H1 (cell line): ENCODE measurements at regions not wholly inside any gene's neighbourhood (a gene's known extent, or its start where the extent isn't known, plus 50 kb on each side); places are given as distances from the start of the nearest gene placed in this dataset.

Source experiments
- CTCF ChIA-PET: fragments of 300-600 bp; sonication (Branson Sonifier 250); formaldehyde crosslinking; loops from one replicate; lab custom pipeline; 2021; ENCODE audit not compliant: partially characterized antibody; lab: Charles Lee
- POLR2A ChIA-PET: fragments of 300-600 bp; sonication (Branson Sonifier 250); formaldehyde crosslinking; loops from one replicate; lab custom pipeline; 2021; ENCODE audit warnings: inconsistent platforms; ENCODE audit not compliant: partially characterized antibody; lab: Charles Lee
- DNase-seq, 2 experiments: peaks; one replicate each; pipeline versions ENCODE4 v3.0.0 to v3.0.0-alpha.2; 2010 to 2022; ENCODE audit warnings: low spot score in 2 of 2, low read depth in 1 of 2, mixed read lengths in 1 of 2
- FAIRE-seq: peaks from 2 replicates; lab custom pipeline; 2011; peaks lifted over from hg19 to GRCh38; lab: Jason Lieb, UNC
- H2AFZ ChIP-seq: 2 replicates; pipeline ENCODE4 v1.8.1; 2012; ENCODE audit warnings: low read length, inconsistent platforms
- H2AK5ac ChIP-seq: 2 replicates; pipeline ENCODE4 v1.6.1; 2013; ENCODE audit warnings: low read depth, low read length
- H2BK120ac ChIP-seq: replicated peaks from 2 replicates; pipeline ENCODE3; 2013; ENCODE audit warnings: low read depth, low read length, inconsistent platforms
- H2BK12ac ChIP-seq: 2 replicates; pipeline ENCODE4 v1.6.1; 2013; ENCODE audit warnings: low read depth, low read length
- H2BK15ac ChIP-seq: 2 replicates; pipeline ENCODE4 v1.6.1; 2013; ENCODE audit warnings: low read length
- H2BK20ac ChIP-seq: 2 replicates; pipeline ENCODE4 v1.6.1; 2013; ENCODE audit warnings: low read length
- H2BK5ac ChIP-seq: 2 replicates; pipeline ENCODE4 v1.6.1; 2013; ENCODE audit warnings: low read depth, low read length
- H3K14ac ChIP-seq: 2 replicates; pipeline ENCODE4 v1.6.1; 2013; ENCODE audit warnings: inconsistent platforms; ENCODE audit not compliant: insufficient read length
- H3K18ac ChIP-seq: 2 replicates; pipeline ENCODE4 v1.6.1; 2013; ENCODE audit warnings: low read length; ENCODE audit errors: extremely low read depth
- H3K23ac ChIP-seq: 2 replicates; pipeline ENCODE4 v1.6.1; 2013; ENCODE audit warnings: inconsistent platforms; ENCODE audit not compliant: insufficient read length
- H3K23me2 ChIP-seq: 2 replicates; pipeline ENCODE4 v1.6.1; 2013; ENCODE audit warnings: low read depth, low read length
- H3K27ac ChIP-seq: 2 replicates; pipeline ENCODE4 v1.6.1; 2011; ENCODE audit warnings: low read depth, low read length, inconsistent platforms
- H3K27me3 ChIP-seq, 4 experiments: replicated peaks in 1 of 4; 1 replicate in 1 of 4; 2 replicates in 3 of 4; pipeline versions ENCODE4 v1.6.1 to v1.8.1; 2011 to 2013; ENCODE audit warnings: low read length in 3 of 4, mild to moderate bottlenecking in 3 of 4, inconsistent platforms in 2 of 4, mixed read lengths in 2 of 4, moderate library complexity in 1 of 4; ENCODE audit not compliant: control insufficient read depth in 3 of 4, insufficient read depth in 3 of 4; ENCODE audit errors: extremely low read depth in 1 of 4
- H3K36me3 ChIP-seq, 4 experiments: 2 replicates each; pipeline versions ENCODE4 v1.6.1 to v1.8.1; 2011 to 2013; ENCODE audit warnings: mild to moderate bottlenecking in 4 of 4, low read length in 3 of 4, moderate library complexity in 2 of 4, control low read depth in 1 of 4, inconsistent platforms in 1 of 4; ENCODE audit not compliant: insufficient read depth in 4 of 4, control insufficient read depth in 2 of 4
- H3K4ac ChIP-seq: replicated peaks from 2 replicates; pipeline ENCODE3; 2013; ENCODE audit warnings: low read length, low read depth, mixed read lengths, inconsistent platforms; ENCODE audit not compliant: insufficient read length
- H3K4me1 ChIP-seq, 4 experiments: replicated peaks in 1 of 4; 1 replicate in 1 of 4; 2 replicates in 3 of 4; pipeline versions ENCODE4 v1.6.1 to v1.8.1; 2011 to 2013; ENCODE audit warnings: low read length in 3 of 4, inconsistent platforms in 2 of 4, mixed read lengths in 1 of 4; ENCODE audit not compliant: insufficient read depth in 4 of 4, control insufficient read depth in 3 of 4
- H3K4me2 ChIP-seq, 2 experiments: 2 replicates each; pipeline versions ENCODE4 v1.6.1 to v1.8.1; 2011 to 2013; ENCODE audit warnings: low read depth in 2 of 2, low read length in 2 of 2, control low read depth in 1 of 2, inconsistent platforms in 1 of 2, mild to moderate bottlenecking in 1 of 2; ENCODE audit not compliant: insufficient read depth in 1 of 2
- H3K4me3 ChIP-seq, 4 experiments: fragments of 200-600, 300-600 bp in 1 of 4; sonication (generic), shearing (Covaris generic), sonication (Bioruptor Twin) in 1 of 4; 2 replicates each; pipeline versions ENCODE4 v1.5.1 to v1.8.1; 2011 to 2016; ENCODE audit warnings: low read length in 4 of 4, low read depth in 3 of 4, control low read depth in 2 of 4, inconsistent platforms in 2 of 4, mild to moderate bottlenecking in 2 of 4, mixed read lengths in 1 of 4, moderate library complexity in 1 of 4; ENCODE audit not compliant: insufficient read depth in 2 of 4; ENCODE audit errors: extremely low read depth in 1 of 4
- H3K56ac ChIP-seq: replicated peaks from 2 replicates; pipeline ENCODE3; 2013; ENCODE audit warnings: low read depth, mild to moderate bottlenecking, mixed read lengths, low read length, inconsistent platforms; ENCODE audit not compliant: insufficient read length
- H3K79me1 ChIP-seq: 2 replicates; pipeline ENCODE4 v1.6.1; 2013; ENCODE audit warnings: low read depth, low read length, control low read depth
- H3K79me2 ChIP-seq, 2 experiments: 2 replicates each; pipeline versions ENCODE4 v1.6.1 to v1.8.1; 2012 to 2013; ENCODE audit warnings: low read length in 2 of 2, mild to moderate bottlenecking in 2 of 2, inconsistent platforms in 1 of 2; ENCODE audit not compliant: insufficient read depth in 2 of 2, control insufficient read depth in 1 of 2
- H3K9ac ChIP-seq, 4 experiments: replicated peaks in 1 of 4; 1 replicate in 1 of 4; 2 replicates in 3 of 4; pipeline versions ENCODE4 v1.6.1 to v1.8.1; 2011 to 2013; ENCODE audit warnings: low read depth in 3 of 4, low read length in 3 of 4, control low read depth in 2 of 4, mild to moderate bottlenecking in 2 of 4, moderate library complexity in 2 of 4, inconsistent platforms in 1 of 4; ENCODE audit errors: extremely low read depth in 1 of 4
- H3K9me3 ChIP-seq, 2 experiments: 2 replicates each; pipeline versions ENCODE4 v1.6.1 to v1.8.1; 2012 to 2013; ENCODE audit warnings: mild to moderate bottlenecking in 2 of 2, moderate library complexity in 2 of 2, control low read depth in 1 of 2, inconsistent platforms in 1 of 2, low read depth in 1 of 2, low read length in 1 of 2, mixed read lengths in 1 of 2; ENCODE audit not compliant: insufficient read depth in 2 of 2
- H4K20me1 ChIP-seq, 2 experiments: replicated peaks in 1 of 2; 2 replicates each; pipeline versions ENCODE3 to v1.8.1; 2011 to 2013; ENCODE audit warnings: inconsistent platforms in 2 of 2, low read length in 2 of 2, mild to moderate bottlenecking in 1 of 2; ENCODE audit not compliant: insufficient read depth in 2 of 2, control insufficient read depth in 1 of 2
- H4K5ac ChIP-seq: 2 replicates; pipeline ENCODE4 v1.6.1; 2013; ENCODE audit warnings: low read length, low read depth, mixed read lengths, inconsistent platforms; ENCODE audit not compliant: insufficient read length
- H4K8ac ChIP-seq: 2 replicates; pipeline ENCODE4 v1.8.0; 2013; ENCODE audit warnings: mild to moderate bottlenecking, moderate library complexity, low read length, inconsistent platforms; ENCODE audit not compliant: insufficient read depth; ENCODE audit errors: extremely low read depth
- H4K91ac ChIP-seq: replicated peaks from 2 replicates; pipeline ENCODE3; 2013; ENCODE audit warnings: low read length, mixed read lengths, inconsistent platforms; ENCODE audit not compliant: insufficient read length
- ASH2L ChIP-seq: fragments of 200-600, 300-600 bp; sonication (generic); IDR thresholded peaks from one replicate; pipeline ENCODE4 v1.7.1; 2017; ENCODE audit warnings: low read length
- BACH1 ChIP-seq: IDR thresholded peaks from 2 replicates; pipeline ENCODE4 v1.6.1; 2012; ENCODE audit warnings: low read length, improper control_type of control experiment
- CBX5 ChIP-seq: fragments of 300-800, 300-1000 bp; sonication (generic); IDR thresholded peaks from 2 replicates; pipeline ENCODE4 v1.7.1; 2016; ENCODE audit warnings: antibody characterized with exemption, low read length, low read depth
- EGR1 ChIP-seq: IDR thresholded peaks from 2 replicates; pipeline ENCODE4 v1.6.1; 2011; ENCODE audit warnings: low read depth, low read length, borderline replicate concordance
- EP300 ChIP-seq, 2 experiments: IDR thresholded peaks; 1 replicate in 1 of 2; 2 replicates in 1 of 2; pipeline ENCODE4 v1.6.1; 2011 to 2012; ENCODE audit warnings: low read depth in 2 of 2, low read length in 2 of 2, mild to moderate bottlenecking in 2 of 2, borderline replicate concordance in 1 of 2, inconsistent platforms in 1 of 2, moderate library complexity in 1 of 2
- HDAC2 ChIP-seq, 2 experiments: fragments of 300-600 bp in 1 of 2; sonication (generic) in 1 of 2; IDR thresholded peaks; 2 replicates each; pipeline ENCODE4 v1.6.1; 2011 to 2012; ENCODE audit warnings: low read depth in 2 of 2, low read length in 2 of 2, mild to moderate bottlenecking in 2 of 2, moderate library complexity in 2 of 2, borderline replicate concordance in 1 of 2, inconsistent platforms in 1 of 2
- HDAC6 ChIP-seq: IDR thresholded peaks from one replicate; pipeline ENCODE4 v1.7.1; 2012; ENCODE audit warnings: low read depth, mild to moderate bottlenecking, inconsistent platforms, low read length, moderate library complexity
- TAF1 ChIP-seq: IDR thresholded peaks from 2 replicates; pipeline ENCODE4 v1.6.1; 2011; ENCODE audit warnings: mild to moderate bottlenecking, low read depth, low read length
- TAF7 ChIP-seq: optimal IDR thresholded peaks from 2 replicates; pipeline ENCODE3; 2011; ENCODE audit warnings: low read depth, mild to moderate bottlenecking, inconsistent platforms, low read length, moderate library complexity, borderline replicate concordance
- TEAD4 ChIP-seq: IDR thresholded peaks from 2 replicates; pipeline ENCODE4 v1.6.1; 2012; ENCODE audit warnings: low read depth, low read length, inconsistent platforms, mixed read lengths
- ZNF274 ChIP-seq: IDR thresholded peaks from 2 replicates; pipeline ENCODE4 v1.7.0; 2012; ENCODE audit warnings: low read length, borderline replicate concordance; ENCODE audit errors: extremely low read depth
- WGBS, 2 experiments: shearing (Covaris generic) in 1 of 2; methylation state at CpG; one replicate each; pipeline versions ENCODE4 v1.1.6 to v1.1.7; 2013 to 2015; ENCODE audit warnings: low lambda C conversion rate in 2 of 2, mixed read lengths in 2 of 2, inconsistent platforms in 1 of 2, low coverage in 1 of 2, missing lambda C conversion rate in 1 of 2; ENCODE audit not compliant: insufficient replicate concordance in 2 of 2, insufficient coverage in 1 of 2, insufficient read length in 1 of 2; ENCODE audit errors: extremely low coverage in 1 of 2, missing lambda C conversion rate in 1 of 2; 5-methylcytosine and 5-hydroxymethylcytosine counted together

DNA sequence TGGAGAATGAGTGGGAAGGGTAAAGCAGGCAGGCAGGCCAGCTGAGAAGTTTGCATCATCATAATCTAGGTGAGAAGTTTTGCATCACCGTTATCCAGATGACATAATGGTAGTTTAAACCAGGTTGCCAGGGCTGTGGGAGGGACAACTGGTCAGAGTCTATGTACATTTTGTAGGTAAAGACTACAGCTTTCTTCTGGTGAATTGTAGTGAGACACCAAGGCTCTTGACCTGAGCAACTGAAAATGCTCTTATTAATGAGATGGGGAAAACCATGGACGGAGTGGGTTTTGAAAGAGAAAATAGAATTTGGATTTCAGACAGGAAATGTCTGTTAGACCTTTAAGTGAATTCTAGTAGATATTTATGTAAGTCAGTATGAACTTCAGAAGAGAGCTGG lies 76.0 kb upstream of the VEGFC start:
- H4K8ac ChIP-seq: no peak overlapping the region
- no peaks in the 10 kb centered on the region for H3K9me3 ChIP-seq
- H3K9ac ChIP-seq: no peak overlapping the region
- H2AK5ac ChIP-seq: no peak overlapping the region
- H3K56ac ChIP-seq: no peak overlapping the region
- H2BK15ac ChIP-seq: no peak overlapping the region
- WGBS, 2 experiments: 90% methylated on average over 2 of the region's 2 CpGs; no CpG with 5 or more reads in 1 of the 2 experiments
- H3K79me2 ChIP-seq: no peaks in the 10 kb centered on the region
- no peak for TF ChIP-seq ZNF274
- TF ChIP-seq TAF7: no peak
- TF ChIP-seq TAF1: no peak
- no peak for TF ChIP-seq EP300 (IDR thresholded peaks at IDR 0.05; ENCODE audit: borderline replicate concordance in 1 of 2, low read depth in 2 of 2, low read length in 2 of 2)
- TF ChIP-seq ASH2L: no peak
- no peak for TF ChIP-seq HDAC6
- TF ChIP-seq HDAC2 (IDR thresholded peaks at IDR 0.05; ENCODE audit: borderline replicate concordance in 1 of 2, low read depth in 2 of 2, low read length in 2 of 2): no peak
- TF ChIP-seq EGR1: no peak
- TF ChIP-seq TEAD4: no peak
- no peak for TF ChIP-seq BACH1
- TF ChIP-seq CBX5: no peak
- H3K14ac ChIP-seq: no peak overlapping the region
- POLR2A ChIA-PET: no interaction called here
- DNase-seq (no peak), FAIRE-seq (no peak)
- H3K4me3 ChIP-seq: no peak overlapping the region
- no peaks in the 10 kb centered on the region for H3K23me2 ChIP-seq
- H3K4me1 ChIP-seq: no peaks in the 10 kb centered on the region
- H3K4ac ChIP-seq: no peak overlapping the region
- no peak overlapping the region for H4K91ac ChIP-seq
- no peak overlapping the region for H3K27ac ChIP-seq
- H3K18ac ChIP-seq: no peak overlapping the region
- H2AFZ ChIP-seq: no peak overlapping the region
- H4K20me1 ChIP-seq: no peaks in the 10 kb centered on the region
- no peak overlapping the region for H2BK120ac ChIP-seq
- H3K27me3 ChIP-seq: no peaks in the 10 kb centered on the region
- no peak overlapping the region for H2BK12ac ChIP-seq
- H3K23ac ChIP-seq: no peak overlapping the region
- no peaks in the 10 kb centered on the region for H3K36me3 ChIP-seq
- no peaks in the 10 kb centered on the region for H3K79me1 ChIP-seq
- H2BK20ac ChIP-seq: no peak overlapping the region
- no peak overlapping the region for H3K4me2 ChIP-seq
- H2BK5ac ChIP-seq: no peak overlapping the region
- no peak overlapping the region for H4K5ac ChIP-seq
- CTCF ChIA-PET: no interaction called here
